MCF 10A (cell line): ENCODE measurements at regions not wholly inside any gene's neighbourhood (a gene's known extent, or its start where the extent isn't known, plus 50 kb on each side); places are given as distances from the start of the nearest gene placed in this dataset.

Source experiments
- BruUV-seq: library from RNA; stranded (reverse); fragments of 400-500 nt; replicated peaks from 2 replicates; lab custom pipeline; 2021; lab: Mats Ljungman, UMichigan
- CTCF ChIA-PET: fragments of 300-600 bp; sonication (Branson Sonifier 250); formaldehyde crosslinking; extraction: SDS; loops from one replicate; lab custom pipeline; 2021; ENCODE audit warnings: antibody characterized with exemption, inconsistent platforms; lab: Yijun Ruan, JAX
- POLR2A ChIA-PET: fragments of 300-600, 350-650 bp; sonication (Branson Sonifier 250); formaldehyde crosslinking; extraction: SDS; loops from one replicate; lab custom pipeline; 2020; ENCODE audit warnings: antibody characterized with exemption, inconsistent platforms; lab: Yijun Ruan, JAX
- DNase-seq: peaks from one replicate; pipeline ENCODE4 v3.0.0-alpha.2; 2018; ENCODE audit not compliant: unreplicated experiment
- H3K27ac Mint-ChIP-seq: one replicate; pipeline ENCODE4 v1.8.0; 2022; ENCODE audit warnings: mild to moderate bottlenecking, low read depth, mixed read lengths; ENCODE audit not compliant: unreplicated experiment
- H3K27me3 Mint-ChIP-seq: one replicate; pipeline ENCODE4 v1.8.0; 2022; ENCODE audit warnings: mixed read lengths; ENCODE audit not compliant: insufficient read depth, unreplicated experiment
- H3K36me3 Mint-ChIP-seq: one replicate; pipeline ENCODE4 v1.8.0; 2022; ENCODE audit warnings: mild to moderate bottlenecking, moderate library complexity, mixed read lengths; ENCODE audit not compliant: insufficient read depth, unreplicated experiment
- H3K4me1 Mint-ChIP-seq: one replicate; pipeline ENCODE4 v1.8.0; 2022; ENCODE audit warnings: mixed read lengths; ENCODE audit not compliant: insufficient read depth, unreplicated experiment
- H3K4me3 Mint-ChIP-seq: one replicate; pipeline ENCODE4 v1.8.0; 2022; ENCODE audit warnings: mild to moderate bottlenecking, moderate library complexity, mixed read lengths; ENCODE audit not compliant: unreplicated experiment
- H3K9me3 Mint-ChIP-seq: one replicate; pipeline ENCODE4 v1.8.0; 2022; ENCODE audit warnings: mixed read lengths; ENCODE audit not compliant: unreplicated experiment
- intact Hi-C: fragments of 100-400 bp; cut with micrococcal nuclease; formaldehyde crosslinking; loops from 2 replicates; pipeline ENCODE4 v1.14.1; 2022
- TF ChIP-seq, protein P1 (sequence below): fragments of 200-600 bp; IDR thresholded peaks from one replicate; pipeline ENCODE4 v1.8.0; 2022; ENCODE audit warnings: antibody characterized with exemption, mild to moderate bottlenecking; ENCODE audit not compliant: unreplicated experiment

- BruUV-seq: no TSS peak
- H3K9me3 Mint-ChIP-seq: no peaks in the 10 kb centered on the region
- H3K4me1 Mint-ChIP-seq: peaks cover 8% of the 10 kb centered on the region
- H3K27me3 Mint-ChIP-seq: peaks cover 28% of the 10 kb centered on the region
- no peak overlapping the region for H3K27ac Mint-ChIP-seq
- no peaks in the 10 kb centered on the region for H3K36me3 Mint-ChIP-seq
- CTCF ChIA-PET: no interaction called here
- intact Hi-C loops: no loop called here
- no peak overlapping the region for H3K4me3 Mint-ChIP-seq
- TF ChIP-seq, protein P1, sequence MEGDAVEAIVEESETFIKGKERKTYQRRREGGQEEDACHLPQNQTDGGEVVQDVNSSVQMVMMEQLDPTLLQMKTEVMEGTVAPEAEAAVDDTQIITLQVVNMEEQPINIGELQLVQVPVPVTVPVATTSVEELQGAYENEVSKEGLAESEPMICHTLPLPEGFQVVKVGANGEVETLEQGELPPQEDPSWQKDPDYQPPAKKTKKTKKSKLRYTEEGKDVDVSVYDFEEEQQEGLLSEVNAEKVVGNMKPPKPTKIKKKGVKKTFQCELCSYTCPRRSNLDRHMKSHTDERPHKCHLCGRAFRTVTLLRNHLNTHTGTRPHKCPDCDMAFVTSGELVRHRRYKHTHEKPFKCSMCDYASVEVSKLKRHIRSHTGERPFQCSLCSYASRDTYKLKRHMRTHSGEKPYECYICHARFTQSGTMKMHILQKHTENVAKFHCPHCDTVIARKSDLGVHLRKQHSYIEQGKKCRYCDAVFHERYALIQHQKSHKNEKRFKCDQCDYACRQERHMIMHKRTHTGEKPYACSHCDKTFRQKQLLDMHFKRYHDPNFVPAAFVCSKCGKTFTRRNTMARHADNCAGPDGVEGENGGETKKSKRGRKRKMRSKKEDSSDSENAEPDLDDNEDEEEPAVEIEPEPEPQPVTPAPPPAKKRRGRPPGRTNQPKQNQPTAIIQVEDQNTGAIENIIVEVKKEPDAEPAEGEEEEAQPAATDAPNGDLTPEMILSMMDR: no peak
- DNase-seq: no peak
- POLR2A ChIA-PET: interaction anchor here (0.6 kb wide), 1 partner anchor 13 kb away, joined by 3 read pairs; no protein-coding TSS in a partner anchor
Measured at GRCh38 chr1:30507016-30507312, 216.4 kb downstream of the MATN1 start.

GRCh38 chr1:30506291-30507015 lies 216.9 kb downstream of the MATN1 start:
- Mint-ChIP-seq H3K27ac (no peak overlapping the region), H3K27me3 (peaks cover 33% of the 10 kb centered on the region), H3K36me3 (no peaks in the 10 kb centered on the region), H3K9me3 (no peaks in the 10 kb centered on the region), H3K4me1 (peaks cover 3% of the 10 kb centered on the region), H3K4me3 (no peak overlapping the region)
- BruUV-seq: no TSS peak
- CTCF ChIA-PET: no interaction called here
- intact Hi-C loops: no loop called here
- POLR2A ChIA-PET: interaction anchor here (0.6 kb wide), 1 partner anchor 12 kb away, joined by 3 read pairs; no protein-coding TSS in a partner anchor
- DNase-seq: no peak
- TF ChIP-seq, protein P1: no peak

- Mint-ChIP-seq H3K9me3 (no peaks in the 10 kb centered on the region), H3K27me3 (peaks cover 37% of the 10 kb centered on the region), H3K36me3 (no peaks in the 10 kb centered on the region), H3K4me1 (no peaks in the 10 kb centered on the region), H3K27ac (no peak overlapping the region), H3K4me3 (no peak overlapping the region)
- DNase-seq: no peak
- CTCF ChIA-PET: no interaction called here
- no TSS peak for BruUV-seq
- intact Hi-C loops: no loop called here
- POLR2A ChIA-PET: no interaction called here
- TF ChIP-seq, protein P1: no peak
Measured at GRCh38 chr1:30505853-30506252, 217.5 kb downstream of the MATN1 start.

- Mint-ChIP-seq H3K9me3 (peaks cover 7% of the 10 kb centered on the region), H3K36me3 (no peaks in the 10 kb centered on the region), H3K4me1 (no peaks in the 10 kb centered on the region), H3K27me3 (peaks cover 14% of the 10 kb centered on the region), H3K27ac (no peak overlapping the region), H3K4me3 (no peak overlapping the region)
- DNase-seq: no peak
- intact Hi-C loops: loop anchor here (5.0 kb wide), 1 partner anchor 395 kb away; no protein-coding TSS in a partner anchor
- TF ChIP-seq, protein P1: no peak
- BruUV-seq: no TSS peak
- POLR2A ChIA-PET: no interaction called here
- CTCF ChIA-PET: no interaction called here
Measured at GRCh38 chr1:30492451-30492850, 230.9 kb downstream of the MATN1 start.
